Stimulated activated memory B cell treated with anti-CD40 and anti-IgM and Interleukin-4, amounts not matched to agents 10 μg/mL and 1 μg/mL and 100 μg/mL, for 72 hours (primary cell): ENCODE measurements at regions not wholly inside any gene's neighbourhood (a gene's known extent, or its start where the extent isn't known, plus 50 kb on each side); places are given as distances from the start of the nearest gene placed in this dataset.
A peak's percentile ranks its signal among the peaks of the same experiment; 100 is the strongest.

Experiments
- ATAC-seq: fragments of 150-1000 bp; cut with Tn5 transposase; 2 replicates; pipeline ENCODE4 v1.10.0; 2021
- H3K27ac Mint-ChIP-seq: one replicate; pipeline ENCODE4 v1.8.0; 2022; ENCODE audit warnings: mild to moderate bottlenecking, mixed read lengths
- H3K27me3 Mint-ChIP-seq: one replicate; pipeline ENCODE4 v1.8.0; 2022; ENCODE audit warnings: mixed read lengths
- H3K36me3 Mint-ChIP-seq: one replicate; pipeline ENCODE4 v1.8.0; 2022; ENCODE audit warnings: mixed read lengths
- H3K4me1 Mint-ChIP-seq: one replicate; pipeline ENCODE4 v1.8.0; 2022; ENCODE audit warnings: mixed read lengths
- H3K4me3 Mint-ChIP-seq: one replicate; pipeline ENCODE4 v1.8.0; 2022; ENCODE audit warnings: mild to moderate bottlenecking, moderate library complexity, mixed read lengths
- H3K9me3 Mint-ChIP-seq: one replicate; pipeline ENCODE4 v1.8.0; 2022; ENCODE audit warnings: mixed read lengths

GRCh38 chr22:22047776-22048175 is 65.2 kb upstream of the TOP3B start:
- ATAC-seq: no peak
- Mint-ChIP-seq H3K27ac (peak overlapping the region; percentile 14), H3K4me1 (peaks cover 47% of the 10 kb centered on the region), H3K4me3 (no peak overlapping the region), H3K9me3 (no peaks in the 10 kb centered on the region), H3K27me3 (no peaks in the 10 kb centered on the region), H3K36me3 (no peaks in the 10 kb centered on the region)

GRCh38 chr22:22047266-22047665 is 64.7 kb upstream of the TOP3B start:
- Mint-ChIP-seq H3K27me3 (no peaks in the 10 kb centered on the region), H3K4me3 (no peak overlapping the region), H3K9me3 (no peaks in the 10 kb centered on the region), H3K27ac (peak overlapping the region; percentile 14), H3K36me3 (no peaks in the 10 kb centered on the region), H3K4me1 (peaks cover 49% of the 10 kb centered on the region)
- no peak for ATAC-seq

DNA sequence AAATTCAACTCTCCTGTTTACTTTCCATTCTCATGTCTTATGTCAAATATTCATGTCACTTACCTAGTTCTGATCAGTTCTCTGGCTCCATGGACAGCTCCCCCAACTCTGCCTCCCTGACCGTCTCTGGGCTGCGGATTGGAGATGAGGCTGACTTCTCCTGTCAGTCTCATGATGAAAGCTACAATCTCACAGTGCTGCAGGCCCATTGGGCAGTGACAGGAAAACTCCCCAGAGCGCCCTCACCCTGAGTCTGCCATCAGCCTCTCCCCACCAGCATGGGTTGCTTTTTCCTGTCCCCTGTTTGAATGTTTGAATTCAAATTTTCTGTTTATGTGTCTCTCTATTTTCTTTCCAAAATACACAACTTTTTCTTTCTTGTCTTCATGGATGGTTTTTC is 63.8 kb upstream of the TOP3B start:
- Mint-ChIP-seq H3K27ac (peak overlapping the region; percentile 14), H3K9me3 (no peaks in the 10 kb centered on the region), H3K4me1 (peaks cover 57% of the 10 kb centered on the region), H3K27me3 (no peaks in the 10 kb centered on the region), H3K36me3 (no peaks in the 10 kb centered on the region), H3K4me3 (peak overlapping the region; percentile 61)
- no peak for ATAC-seq

DNA sequence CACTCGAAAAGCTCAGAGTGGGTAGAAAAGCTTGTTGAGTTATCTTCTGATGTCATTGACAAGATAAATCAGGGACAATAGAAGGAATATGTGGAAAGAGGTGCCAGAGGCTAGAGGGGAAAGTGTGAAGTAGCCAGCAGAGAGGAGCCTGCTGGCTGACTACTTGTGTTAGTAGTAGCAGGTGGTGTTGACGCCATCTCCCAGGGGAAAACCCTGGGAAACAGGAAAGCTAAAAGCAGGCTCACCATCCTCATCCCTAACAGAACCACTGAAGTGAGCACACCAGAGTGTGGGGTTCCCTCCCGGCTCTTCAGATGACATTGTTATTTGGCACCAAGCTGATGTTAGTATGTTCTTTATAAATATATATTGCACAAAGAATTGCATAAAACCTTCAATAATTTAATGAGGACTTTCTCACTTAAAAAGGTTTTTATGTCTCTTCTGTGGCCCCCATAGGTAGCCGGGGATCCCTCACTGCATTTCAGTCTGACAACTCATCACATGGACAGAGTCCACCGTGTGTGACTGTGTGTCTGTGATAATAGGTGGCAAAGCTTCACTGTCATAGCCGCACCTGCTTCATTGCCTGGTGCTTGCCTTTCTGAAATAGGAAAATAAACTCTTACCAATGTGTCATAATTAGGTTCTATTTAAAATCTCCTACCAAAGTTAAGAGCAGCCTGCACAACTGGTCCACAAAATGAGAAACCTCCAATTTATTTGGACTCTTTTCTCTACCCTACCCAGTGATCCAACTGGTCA is 63.2 kb upstream of the TOP3B start:
- no peaks in the 10 kb centered on the region for H3K36me3 Mint-ChIP-seq
- peak overlapping the region; percentile 28 for H3K27ac Mint-ChIP-seq
- peaks cover 57% of the 10 kb centered on the region for H3K4me1 Mint-ChIP-seq
- no peaks in the 10 kb centered on the region for H3K9me3 Mint-ChIP-seq
- no peaks in the 10 kb centered on the region for H3K27me3 Mint-ChIP-seq
- H3K4me3 Mint-ChIP-seq: peak overlapping the region; percentile 61
- ATAC-seq: no peak

DNA sequence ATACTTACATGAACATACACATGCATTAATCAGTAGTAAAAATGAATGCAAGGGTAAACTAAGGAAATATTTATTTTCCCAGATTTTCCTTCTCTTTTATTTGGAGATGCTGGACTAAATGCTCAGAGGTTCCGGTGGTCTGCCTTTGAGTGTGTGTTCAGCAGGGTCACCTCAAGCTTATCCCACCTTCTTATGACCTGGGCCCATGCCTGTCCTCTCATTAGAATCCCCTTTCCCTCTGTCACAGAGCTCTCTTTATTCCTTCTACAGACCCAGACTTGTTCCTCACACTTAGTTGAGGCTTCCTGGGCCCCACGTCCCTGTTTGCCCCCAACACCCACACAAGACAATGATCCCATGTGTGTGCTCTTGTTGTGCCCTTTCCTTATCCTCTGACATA is 61.6 kb upstream of the TOP3B start:
- no peaks in the 10 kb centered on the region for H3K27me3 Mint-ChIP-seq
- no peak for ATAC-seq
- peaks cover 10% of the 10 kb centered on the region for H3K36me3 Mint-ChIP-seq
- H3K4me1 Mint-ChIP-seq: peaks cover 70% of the 10 kb centered on the region
- peaks cover 7% of the 10 kb centered on the region for H3K9me3 Mint-ChIP-seq
- H3K27ac Mint-ChIP-seq: peak overlapping the region; percentile 92
- peak overlapping the region; percentile 42 for H3K4me3 Mint-ChIP-seq

- H3K4me1 Mint-ChIP-seq: peaks cover 77% of the 10 kb centered on the region
- H3K27me3 Mint-ChIP-seq: no peaks in the 10 kb centered on the region
- peak overlapping the region; percentile 91 for H3K4me3 Mint-ChIP-seq
- ATAC-seq: peak; percentile 92
- H3K27ac Mint-ChIP-seq: peak overlapping the region; percentile 92
- H3K9me3 Mint-ChIP-seq: peaks cover 7% of the 10 kb centered on the region
- H3K36me3 Mint-ChIP-seq: peaks cover 11% of the 10 kb centered on the region
Measured at GRCh38 chr22:22043296-22044078, 60.9 kb upstream of the TOP3B start.

DNA sequence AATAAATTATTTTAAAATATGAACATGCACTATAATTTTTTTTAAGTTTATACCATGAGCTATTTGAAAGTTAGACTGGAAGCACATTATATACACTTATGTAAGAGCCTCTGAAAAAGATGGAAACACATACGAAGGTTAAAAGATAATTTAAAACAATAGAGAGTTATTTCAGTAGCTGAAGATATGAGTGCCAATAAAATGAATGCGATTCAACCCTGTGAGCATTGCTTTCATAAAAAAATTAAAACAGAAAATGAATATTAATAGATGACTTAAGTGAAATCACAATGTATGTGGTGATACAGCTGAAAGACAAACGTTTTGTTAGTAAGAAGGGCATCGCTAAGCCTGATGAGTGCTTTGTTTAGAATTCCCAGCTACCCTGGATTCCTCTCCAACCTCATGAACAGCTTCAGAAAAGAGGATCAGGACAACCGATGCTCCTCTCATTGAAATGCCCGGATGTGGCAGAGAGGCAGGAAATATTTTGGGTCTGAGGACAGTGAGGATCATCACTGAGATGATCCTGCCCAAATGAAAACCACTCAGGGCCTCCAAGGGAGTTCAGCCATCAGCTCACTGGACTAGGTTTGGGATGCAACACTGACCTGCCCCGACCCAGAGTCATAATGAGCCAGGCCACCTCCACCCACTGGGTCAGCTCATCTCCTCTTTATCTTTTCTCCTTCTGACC is 60.2 kb upstream of the TOP3B start:
- no peaks in the 10 kb centered on the region for H3K27me3 Mint-ChIP-seq
- H3K27ac Mint-ChIP-seq: peak overlapping the region; percentile 92

GRCh38 chr22:22042009-22042408 is 59.4 kb upstream of the TOP3B start:
- Mint-ChIP-seq H3K4me1 (peaks cover 83% of the 10 kb centered on the region), H3K27me3 (no peaks in the 10 kb centered on the region)
- peak; percentile 35 for ATAC-seq

More for the DNA sequence above, 60.2 kb upstream of the TOP3B start:
- peaks cover 83% of the 10 kb centered on the region for H3K4me1 Mint-ChIP-seq
- peaks cover 11% of the 10 kb centered on the region for H3K36me3 Mint-ChIP-seq
- peaks cover 7% of the 10 kb centered on the region for H3K9me3 Mint-ChIP-seq
- H3K4me3 Mint-ChIP-seq: peak overlapping the region; percentile 91
- no peak for ATAC-seq

GRCh38 chr22:22040908-22041307 is 58.3 kb upstream of the TOP3B start:
- Mint-ChIP-seq H3K36me3 (peaks cover 11% of the 10 kb centered on the region), H3K9me3 (peaks cover 7% of the 10 kb centered on the region), H3K4me3 (no peak overlapping the region), H3K27ac (no peak overlapping the region), H3K27me3 (no peaks in the 10 kb centered on the region), H3K4me1 (peaks cover 84% of the 10 kb centered on the region)
- no peak for ATAC-seq

More at GRCh38 chr22:22042009-22042408, 59.4 kb upstream of the TOP3B start:
- H3K9me3 Mint-ChIP-seq: peaks cover 7% of the 10 kb centered on the region
- peak overlapping the region; percentile 52 for H3K27ac Mint-ChIP-seq
- peak overlapping the region; percentile 57 for H3K4me3 Mint-ChIP-seq
- H3K36me3 Mint-ChIP-seq: peaks cover 11% of the 10 kb centered on the region

- H3K4me3 Mint-ChIP-seq: no peak overlapping the region
- H3K27ac Mint-ChIP-seq: peak overlapping the region; percentile 94
- H3K27me3 Mint-ChIP-seq: no peaks in the 10 kb centered on the region
- H3K36me3 Mint-ChIP-seq: peaks cover 11% of the 10 kb centered on the region
- peaks cover 7% of the 10 kb centered on the region for H3K9me3 Mint-ChIP-seq
- ATAC-seq: no peak
- H3K4me1 Mint-ChIP-seq: peaks cover 85% of the 10 kb centered on the region
Measured at GRCh38 chr22:22040472-22040871, 57.9 kb upstream of the TOP3B start.

- Mint-ChIP-seq H3K27me3 (no peaks in the 10 kb centered on the region), H3K4me1 (peaks cover 84% of the 10 kb centered on the region), H3K9me3 (peaks cover 7% of the 10 kb centered on the region), H3K36me3 (peaks cover 11% of the 10 kb centered on the region), H3K4me3 (no peak overlapping the region), H3K27ac (peak overlapping the region; percentile 94)
- ATAC-seq: no peak
Measured at GRCh38 chr22:22039286-22040074, 56.9 kb upstream of the TOP3B start.

DNA sequence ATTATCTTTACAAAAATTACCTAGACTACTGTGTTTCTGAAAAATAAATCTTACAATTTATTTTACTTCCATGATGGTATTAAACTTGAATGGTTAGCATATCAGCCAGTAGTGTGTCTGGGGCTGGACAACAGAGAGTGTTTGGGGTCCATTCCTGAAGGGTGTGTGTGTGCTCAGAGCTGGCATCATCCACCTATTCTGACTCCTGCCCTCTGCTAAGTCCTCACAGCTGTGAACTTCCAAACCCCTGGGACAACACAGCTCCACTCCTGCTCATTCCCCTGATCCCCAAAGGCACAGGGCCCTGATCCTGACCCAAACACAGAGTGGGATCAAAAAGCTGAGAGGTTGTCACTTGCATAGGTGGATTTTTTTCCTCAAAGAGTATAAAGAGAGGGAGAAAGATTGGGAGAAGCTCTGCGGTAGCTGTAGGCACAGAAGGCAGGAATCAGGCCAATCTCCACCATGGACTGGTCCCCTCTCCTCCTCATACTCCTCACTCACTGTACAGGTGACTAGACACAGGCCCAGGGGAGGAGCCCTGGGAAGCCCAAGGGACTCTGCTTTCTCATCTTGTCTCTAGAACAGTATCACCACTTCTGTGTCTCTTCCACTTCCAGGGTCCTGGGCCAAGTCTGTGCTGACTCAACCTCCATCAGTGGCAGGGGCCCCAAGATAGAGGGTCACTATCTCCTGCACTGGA is 55.7 kb upstream of the TOP3B start:
- Mint-ChIP-seq H3K4me3 (no peak overlapping the region), H3K36me3 (peaks cover 11% of the 10 kb centered on the region), H3K4me1 (peaks cover 84% of the 10 kb centered on the region), H3K27me3 (no peaks in the 10 kb centered on the region), H3K27ac (peak overlapping the region; percentile 94), H3K9me3 (peaks cover 7% of the 10 kb centered on the region)
- peak; percentile 44 for ATAC-seq

- ATAC-seq: no peak
- H3K27ac Mint-ChIP-seq: peak overlapping the region; percentile 94
- no peak overlapping the region for H3K4me3 Mint-ChIP-seq
- peaks cover 11% of the 10 kb centered on the region for H3K36me3 Mint-ChIP-seq
- peaks cover 7% of the 10 kb centered on the region for H3K9me3 Mint-ChIP-seq
- no peaks in the 10 kb centered on the region for H3K27me3 Mint-ChIP-seq
- peaks cover 84% of the 10 kb centered on the region for H3K4me1 Mint-ChIP-seq
Measured at GRCh38 chr22:22037740-22038139, 55.2 kb upstream of the TOP3B start.

GRCh38 chr22:22037229-22037628 is 54.6 kb upstream of the TOP3B start:
- Mint-ChIP-seq H3K9me3 (peaks cover 7% of the 10 kb centered on the region), H3K4me3 (peak overlapping the region; percentile 40), H3K27ac (peak overlapping the region; percentile 94), H3K36me3 (peaks cover 11% of the 10 kb centered on the region), H3K27me3 (no peaks in the 10 kb centered on the region), H3K4me1 (peaks cover 86% of the 10 kb centered on the region)
- ATAC-seq: peak; percentile 93
